ENCODE measurements at regions not wholly inside any gene's neighbourhood (a gene's known extent, or its start where the extent isn't known, plus 50 kb on each side); places are given as distances from the start of the nearest gene placed in this dataset.

- ChIA-PET POLR2A (interaction anchor here (1.8 kb wide), 1 partner anchor 228 kb away, joined by 5 read pairs; no protein-coding TSS in a partner anchor), CTCF (interaction anchor here (0.6 to 2.8 kb wide), 14 partner anchors 8 to 228 kb away, joined by 3 to 58 read pairs (median 4); no protein-coding TSS in a partner anchor)
- DNase-seq (ENCODE audit: low spot score) (peak; percentile 88), ATAC-seq (peak; percentile 100)
- Mint-ChIP-seq H3K36me3 (no peaks in the 10 kb centered on the region), H3K27ac (peak overlapping the region; percentile 60; the same call in 1 of the 2 replicates), H3K27me3 (ENCODE audit: low read depth) (no peaks in the 10 kb centered on the region), H3K4me3 (no peak overlapping the region), H3K4me1 (peaks cover 12% of the 10 kb centered on the region), H3K9me3 (no peaks in the 10 kb centered on the region)
- TF ChIP-seq CBFB (CRISPR knock-in tag; IDR thresholded peaks at IDR 0.05; ENCODE audit: low read depth) (no peak), ZBTB21 (CRISPR knock-in tag; IDR thresholded peaks at IDR 0.05; ENCODE audit: borderline replicate concordance) (no peak), ZNF512 (CRISPR knock-in tag; IDR thresholded peaks at IDR 0.05; ENCODE audit: borderline replicate concordance) (no peak), ZNF396 (CRISPR knock-in tag; IDR thresholded peaks at IDR 0.05; ENCODE audit: borderline replicate concordance) (no peak), CTCF (IDR thresholded peaks at IDR 0.05) (peak; percentile 45; the same call in 1 of the 2 replicates), SMAD3 (CRISPR knock-in tag; IDR thresholded peaks at IDR 0.05; ENCODE audit: borderline replicate concordance) (no peak), ZNF219 (CRISPR knock-in tag; IDR thresholded peaks at IDR 0.05; ENCODE audit: borderline replicate concordance) (no peak), ZBTB43 (CRISPR knock-in tag; IDR thresholded peaks at IDR 0.05) (no peak), E2F1 (CRISPR knock-in tag; IDR thresholded peaks at IDR 0.05) (no peak), PREB (CRISPR knock-in tag; IDR thresholded peaks at IDR 0.05; ENCODE audit: borderline replicate concordance) (no peak), ZNF281 (CRISPR knock-in tag; IDR thresholded peaks at IDR 0.05) (no peak), E2F4 (CRISPR knock-in tag; IDR thresholded peaks at IDR 0.05; ENCODE audit: borderline replicate concordance, low read depth) (no peak), ETV6 (CRISPR knock-in tag; IDR thresholded peaks at IDR 0.05) (peak; percentile 56; the same call in 1 of the 2 replicates), FOXP4 (CRISPR knock-in tag; IDR thresholded peaks at IDR 0.05) (no peak), ZMAT4 (CRISPR knock-in tag; IDR thresholded peaks at IDR 0.05) (no peak), NFATC4 (CRISPR knock-in tag; IDR thresholded peaks at IDR 0.05) (no peak), TEAD1 (CRISPR knock-in tag; IDR thresholded peaks at IDR 0.05) (0 out of 2 replicates have a peak, but pooled peaks have one; percentile 33), NR1H2 (CRISPR knock-in tag; IDR thresholded peaks at IDR 0.05) (no peak), GABPB1 (CRISPR knock-in tag; IDR thresholded peaks at IDR 0.05) (no peak), ATF6 (CRISPR knock-in tag; IDR thresholded peaks at IDR 0.05) (no peak)
These were observed 475.6 kb downstream of the LTN1 start for GRCh38 chr21:28516991-28517592.
